ENCODE measurements at regions not wholly inside any gene's neighbourhood (a gene's known extent, or its start where the extent isn't known, plus 50 kb on each side); places are given as distances from the start of the nearest gene placed in this dataset.

- no peak for TF ChIP-seq ZBTB40 (IDR thresholded peaks at IDR 0.05; ENCODE audit: borderline replicate concordance)
- TF ChIP-seq RBBP5 (conservative IDR thresholded peaks at IDR 0.05): no peak
- TF ChIP-seq USF1 (IDR thresholded peaks at IDR 0.05; ENCODE audit: borderline replicate concordance, extremely low read length, insufficient read depth, low read depth, low read length): no peak
Measured at GRCh38 chr4:154029171-154029570, 240.3 kb upstream of the SFRP2 start (continued).

GRCh38 chr4:154025110-154025509 lies 236.2 kb upstream of the SFRP2 start:
- no TSS peak for BruUV-seq (replicated peaks)
- DNase-seq (ENCODE audit: low read depth, low spot score) (no peak), FAIRE-seq (no peak), ATAC-seq (no peak)
- Histone ChIP-seq H3K9ac (ENCODE audit: control insufficient read depth, insufficient read depth, low read length) (no peak overlapping the region), H3K27ac (ENCODE audit: control insufficient read depth, insufficient read depth) (no peak overlapping the region), H3K9me3 (replicated peaks; ENCODE audit: control insufficient read depth, insufficient read depth, low read length) (no peaks in the 10 kb centered on the region), H3K4me2 (ENCODE audit: control insufficient read depth, insufficient read depth) (no peak overlapping the region), H4K20me1 (ENCODE audit: control insufficient read depth, insufficient read depth) (no peaks in the 10 kb centered on the region), H3K79me2 (ENCODE audit: control insufficient read depth, insufficient read depth, low read length) (no peaks in the 10 kb centered on the region), H3K4me1 (ENCODE audit: control insufficient read depth, insufficient read depth, low read length) (no peaks in the 10 kb centered on the region), H3K36me3 (ENCODE audit: control insufficient read depth in 2 of 2, insufficient read depth in 2 of 2, low read length in 1 of 2) (no peaks in the 10 kb centered on the region), H3K27me3 (replicated peaks in 1 of 2; ENCODE audit: control insufficient read depth in 2 of 2, insufficient read depth in 2 of 2, low read length in 1 of 2) (no peaks in the 10 kb centered on the region), H2AFZ (ENCODE audit: control insufficient read depth, low read depth, low read length) (no peak overlapping the region), H3K4me3 (no peak overlapping the region)
- in situ Hi-C loops (cut with MboI): no loop called here
- SMC1A ChIA-PET (ENCODE audit: uncharacterized antibody, unreplicated experiment): no interaction called here
- intact Hi-C loops (cut with micrococcal nuclease; ENCODE audit: unreplicated experiment): no loop called here
- CTCF ChIA-PET: no interaction called here
- 0% methylated on average over 2 of the region's 2 CpGs for WGBS (ENCODE audit: insufficient coverage, insufficient replicate concordance, low lambda C conversion rate, missing lambda C conversion rate)
- TF ChIP-seq HDGF (IDR thresholded peaks at IDR 0.05) (no peak), SIX5 (IDR thresholded peaks at IDR 0.05; ENCODE audit: low read depth, low read length, severe bottlenecking) (no peak), ZBTB4 (CRISPR knock-in tag; IDR thresholded peaks at IDR 0.05) (no peak), IRF4 (IDR thresholded peaks at IDR 0.05; ENCODE audit: low read depth, low read length) (no peak), TCF7 (IDR thresholded peaks at IDR 0.05; ENCODE audit: borderline replicate concordance) (no peak), PAX5 (IDR thresholded peaks at IDR 0.05; ENCODE audit: borderline replicate concordance, low read depth, low read length) (no peak)
- POLR2A ChIA-PET: no interaction called here
- RAD21 ChIA-PET (ENCODE audit: unreplicated experiment): no interaction called here
